Activated CD4-positive, alpha-beta T cell treated with anti-CD3 and anti-CD28 coated beads, Interleukin-2, amount 10 ng/mL, durations not matched to agents 24 days and 14 days (primary cell): ENCODE measurements at regions not wholly inside any gene's neighbourhood (a gene's known extent, or its start where the extent isn't known, plus 50 kb on each side); places are given as distances from the start of the nearest gene placed in this dataset.
"Not testable (repeated sequence)": the region's sequence is repeated elsewhere in the genome, so short reads cannot be mapped to it uniquely, and the experiment has no call there.

Experiments
- DNase-seq: peaks from one replicate; pipeline ENCODE4 v3.0.0; 2022
- H3K27ac Mint-ChIP-seq: one replicate; pipeline ENCODE4 v1.8.0; 2022; ENCODE audit warnings: mild to moderate bottlenecking, mixed read lengths
- H3K27me3 Mint-ChIP-seq: one replicate; pipeline ENCODE4 v1.8.0; 2022; ENCODE audit warnings: mixed read lengths
- H3K36me3 Mint-ChIP-seq: one replicate; pipeline ENCODE4 v1.8.0; 2022; ENCODE audit warnings: low read depth, mild to moderate bottlenecking, mixed read lengths
- H3K4me1 Mint-ChIP-seq: one replicate; pipeline ENCODE4 v1.8.0; 2021; ENCODE audit warnings: mixed read lengths
- H3K4me3 Mint-ChIP-seq: one replicate; pipeline ENCODE4 v1.8.0; 2022; ENCODE audit warnings: mild to moderate bottlenecking, moderate library complexity, mixed read lengths
- H3K9me3 Mint-ChIP-seq: one replicate; pipeline ENCODE4 v1.8.0; 2021; ENCODE audit warnings: mixed read lengths
- intact Hi-C: fragments of 100-400 bp; cut with micrococcal nuclease; formaldehyde crosslinking; loops from one replicate; pipeline ENCODE4 v1.15.1; 2023

- Mint-ChIP-seq H3K9me3 (peaks cover 6% of the 10 kb centered on the region), H3K27ac (no peak overlapping the region), H3K4me3 (no peak overlapping the region), H3K4me1 (peaks cover 3% of the 10 kb centered on the region), H3K27me3 (peaks cover 20% of the 10 kb centered on the region), H3K36me3 (no peaks in the 10 kb centered on the region)
- intact Hi-C loops, result no loop called here
- DNase-seq, result no peak
Measured at GRCh38 chr16:55052741-55053415, 122.2 kb downstream of the IRX5 start.

DNA sequence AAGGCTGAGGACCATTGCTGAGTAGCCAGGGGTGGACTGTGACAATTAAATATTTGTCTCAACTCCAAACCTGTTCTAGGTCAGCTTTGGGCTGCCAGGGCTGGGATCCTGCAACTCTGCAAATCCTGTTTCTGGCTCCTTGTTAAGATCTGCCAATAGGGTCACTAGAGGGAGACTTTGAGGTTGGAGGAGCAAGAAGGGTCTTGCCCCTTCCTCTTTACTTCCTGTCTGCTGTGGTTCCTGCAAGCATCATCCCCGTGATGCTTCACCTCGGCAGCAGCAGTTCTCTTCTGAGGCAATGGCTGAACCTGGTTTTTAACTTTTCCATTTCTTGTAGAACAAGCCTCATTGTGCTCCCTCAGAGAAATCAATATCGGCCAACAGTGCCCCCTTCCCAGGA is 124.6 kb downstream of the IRX5 start:
- H3K4me3 Mint-ChIP-seq, result no peak overlapping the region
- intact Hi-C loops, result no loop called here
- H3K36me3 Mint-ChIP-seq, result no peaks in the 10 kb centered on the region
- H3K27me3 Mint-ChIP-seq, result peaks cover 27% of the 10 kb centered on the region
- H3K9me3 Mint-ChIP-seq, result peaks cover 6% of the 10 kb centered on the region
- H3K4me1 Mint-ChIP-seq, result peaks cover 3% of the 10 kb centered on the region
- H3K27ac Mint-ChIP-seq, result no peak overlapping the region
- DNase-seq, result no peak

DNA sequence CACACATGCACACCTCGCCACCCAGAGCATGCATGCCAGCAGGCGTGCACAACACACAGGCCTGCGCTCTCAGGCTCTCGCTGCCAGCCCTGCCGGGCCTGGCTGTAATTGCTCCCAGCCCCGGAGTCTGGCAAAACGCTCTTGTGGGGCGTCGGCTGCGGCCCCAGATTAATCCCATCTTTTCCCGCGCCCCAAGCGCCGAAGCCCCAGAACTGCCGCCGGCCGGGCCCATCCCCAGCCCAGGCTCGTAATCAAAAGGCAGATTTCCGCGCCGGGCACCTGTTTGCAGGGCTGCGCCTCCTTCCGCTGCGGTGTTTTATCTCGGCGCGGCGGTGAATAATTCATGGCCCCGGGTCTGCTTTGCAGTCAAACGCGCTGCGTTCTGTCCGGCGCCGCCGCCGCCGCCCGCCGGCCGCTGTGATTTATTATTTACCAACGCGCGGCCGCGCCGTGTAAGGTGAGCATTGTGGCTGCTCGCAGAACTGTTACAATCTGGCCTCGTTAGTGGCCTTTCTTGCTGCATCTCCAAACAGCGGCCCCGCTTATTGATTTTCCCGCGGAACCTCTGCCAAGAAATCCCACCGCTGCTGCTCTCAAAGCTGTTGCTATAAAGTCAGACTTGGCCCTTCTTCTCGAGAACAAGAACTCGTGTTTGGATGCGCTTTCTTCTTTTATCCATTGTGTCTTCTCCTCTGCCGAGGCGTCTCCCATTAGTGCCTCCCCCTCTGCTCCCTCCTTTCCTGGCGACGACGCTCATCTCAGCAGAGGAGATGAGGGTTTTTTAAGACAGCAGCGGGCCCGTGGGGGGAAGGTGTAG is 126.1 kb downstream of the IRX5 start:
- no peak overlapping the region for H3K4me3 Mint-ChIP-seq
- peaks cover 27% of the 10 kb centered on the region for H3K27me3 Mint-ChIP-seq

GRCh38 chr16:55057866-55058265 is 127.2 kb downstream of the IRX5 start:
- peaks cover 6% of the 10 kb centered on the region for H3K9me3 Mint-ChIP-seq
- DNase-seq, result no peak
- no peak overlapping the region for H3K27ac Mint-ChIP-seq
- no peak overlapping the region for H3K4me3 Mint-ChIP-seq
- no peaks in the 10 kb centered on the region for H3K36me3 Mint-ChIP-seq
- H3K27me3 Mint-ChIP-seq, result peaks cover 27% of the 10 kb centered on the region
- peaks cover 3% of the 10 kb centered on the region for H3K4me1 Mint-ChIP-seq
- intact Hi-C loops, result no loop called here

More for the DNA sequence above, 126.1 kb downstream of the IRX5 start:
- DNase-seq, result no peak
- Mint-ChIP-seq H3K4me1 (peaks cover 3% of the 10 kb centered on the region), H3K9me3 (peaks cover 6% of the 10 kb centered on the region), H3K36me3 (no peaks in the 10 kb centered on the region), H3K27ac (no peak overlapping the region)
- intact Hi-C loops, result no loop called here

DNA sequence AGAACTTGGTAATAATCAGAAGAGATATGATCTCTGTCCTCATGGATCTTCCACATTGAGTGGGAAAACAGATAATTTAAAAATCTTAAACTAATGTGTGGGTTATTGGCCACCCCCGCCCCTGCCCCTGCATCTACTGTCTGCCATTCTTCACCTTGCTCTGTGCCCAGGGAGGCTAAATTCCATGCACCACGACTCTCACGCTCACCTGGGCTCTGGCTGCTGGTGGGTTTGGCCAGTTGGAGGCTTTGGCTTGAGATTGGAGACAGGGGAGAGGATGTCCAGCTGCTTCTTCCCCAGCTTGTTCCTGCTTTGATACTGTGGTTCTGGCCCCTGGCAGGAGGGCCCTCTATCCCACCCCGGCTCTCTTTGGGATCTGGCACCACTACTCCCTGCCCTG is 127.9 kb downstream of the IRX5 start:
- peaks cover 3% of the 10 kb centered on the region for H3K4me1 Mint-ChIP-seq
- no peak for DNase-seq
- no peaks in the 10 kb centered on the region for H3K36me3 Mint-ChIP-seq
- H3K4me3 Mint-ChIP-seq, result no peak overlapping the region
- intact Hi-C loops, result no loop called here
- H3K9me3 Mint-ChIP-seq, result peaks cover 6% of the 10 kb centered on the region
- no peak overlapping the region for H3K27ac Mint-ChIP-seq
- peaks cover 27% of the 10 kb centered on the region for H3K27me3 Mint-ChIP-seq

GRCh38 chr16:55059146-55059545 is 128.5 kb downstream of the IRX5 start:
- no peak for DNase-seq
- H3K36me3 Mint-ChIP-seq, result no peaks in the 10 kb centered on the region
- no peak overlapping the region for H3K4me3 Mint-ChIP-seq
- peaks cover 6% of the 10 kb centered on the region for H3K9me3 Mint-ChIP-seq
- intact Hi-C loops, result no loop called here
- no peak overlapping the region for H3K27ac Mint-ChIP-seq
- peaks cover 3% of the 10 kb centered on the region for H3K4me1 Mint-ChIP-seq
- H3K27me3 Mint-ChIP-seq, result peaks cover 27% of the 10 kb centered on the region

DNA sequence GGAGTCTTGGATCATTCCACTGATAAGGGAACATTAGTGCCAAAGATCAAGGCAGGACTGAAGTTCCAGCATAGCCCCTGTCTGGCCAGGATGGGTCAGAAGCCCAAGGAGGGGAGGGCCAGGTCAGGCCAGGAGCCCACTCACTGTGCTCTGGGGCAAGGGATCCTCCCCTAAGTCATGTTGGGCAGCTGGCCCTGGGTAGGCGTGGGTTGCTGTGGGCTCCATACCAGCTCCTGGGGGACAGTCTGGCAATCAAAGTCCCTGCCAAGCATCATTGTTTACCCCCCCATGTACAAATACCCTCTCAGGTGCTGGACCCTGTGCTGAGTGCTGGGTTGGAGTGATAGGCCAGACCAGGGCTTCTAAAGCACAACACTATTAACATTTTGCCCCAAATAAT is 130.5 kb downstream of the IRX5 start:
- Mint-ChIP-seq H3K36me3 (no peaks in the 10 kb centered on the region), H3K4me1 (peaks cover 3% of the 10 kb centered on the region), H3K27ac (no peak overlapping the region), H3K4me3 (no peak overlapping the region), H3K9me3 (no peaks in the 10 kb centered on the region), H3K27me3 (peaks cover 22% of the 10 kb centered on the region)
- no peak for DNase-seq
- intact Hi-C loops, result no loop called here

GRCh38 chr16:55062442-55062841 is 131.8 kb downstream of the IRX5 start:
- Mint-ChIP-seq H3K4me3 (no peak overlapping the region), H3K27ac (no peak overlapping the region), H3K4me1 (no peaks in the 10 kb centered on the region), H3K9me3 (no peaks in the 10 kb centered on the region), H3K36me3 (no peaks in the 10 kb centered on the region), H3K27me3 (peaks cover 9% of the 10 kb centered on the region)
- intact Hi-C loops, result no loop called here
- DNase-seq, result no peak

DNA sequence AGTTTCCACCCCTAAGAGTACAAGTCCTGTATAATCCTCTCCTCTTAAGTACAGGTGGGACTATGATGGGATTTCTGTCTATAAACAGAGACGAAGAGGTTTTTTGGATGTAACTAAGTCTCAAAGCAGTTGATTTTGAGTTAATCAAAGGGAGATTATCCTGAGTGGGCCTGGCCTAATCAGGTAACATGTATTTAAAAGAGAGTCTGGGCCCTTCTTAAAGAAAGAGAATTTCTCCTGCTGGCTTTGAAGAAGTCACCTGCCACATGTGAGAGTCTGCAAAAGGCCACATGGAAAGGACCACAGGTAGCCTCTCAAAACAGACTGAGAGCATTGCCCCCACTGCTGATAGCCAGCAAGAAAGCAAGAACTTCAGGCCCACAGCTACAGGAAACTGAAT is 142.3 kb downstream of the IRX5 start:
- intact Hi-C loops, result no loop called here
- Mint-ChIP-seq H3K27me3 (no peaks in the 10 kb centered on the region), H3K27ac (no peak overlapping the region), H3K36me3 (no peaks in the 10 kb centered on the region), H3K9me3 (no peaks in the 10 kb centered on the region), H3K4me1 (no peaks in the 10 kb centered on the region), H3K4me3 (no peak overlapping the region)
- no peak for DNase-seq

DNA sequence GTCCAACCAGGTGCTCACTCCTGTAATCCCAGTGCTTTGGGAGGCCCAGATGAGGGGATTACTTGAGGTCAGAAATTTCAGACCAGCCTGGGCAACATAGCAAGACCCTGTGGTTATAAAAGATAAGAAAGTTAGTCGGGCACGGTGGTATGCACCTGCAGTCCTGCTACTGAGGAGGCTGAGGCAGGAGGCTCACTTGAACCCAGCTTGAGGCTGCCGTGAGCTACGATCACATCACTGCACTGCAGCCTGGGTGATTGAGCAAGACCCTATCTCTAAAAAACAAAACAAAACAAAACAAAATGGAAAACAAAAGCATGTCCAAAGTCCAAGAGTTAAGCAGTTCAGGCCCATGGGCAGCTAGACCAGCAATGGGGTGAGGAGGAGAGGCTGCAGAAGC is 143.2 kb downstream of the IRX5 start:
- Mint-ChIP-seq H3K36me3 (no peaks in the 10 kb centered on the region), H3K27ac (no peak overlapping the region), H3K4me3 (no peak overlapping the region), H3K9me3 (no peaks in the 10 kb centered on the region), H3K27me3 (no peaks in the 10 kb centered on the region), H3K4me1 (no peaks in the 10 kb centered on the region)
- no peak for DNase-seq
- intact Hi-C loops, result no loop called here

GRCh38 chr16:55075208-55075607 is 144.5 kb downstream of the IRX5 start:
- not testable (repeated sequence) for H3K4me1 Mint-ChIP-seq

GRCh38 chr16:55076053-55076452 is 145.4 kb downstream of the IRX5 start:
- no peaks in the 10 kb centered on the region for H3K9me3 Mint-ChIP-seq
- no peaks in the 10 kb centered on the region for H3K4me1 Mint-ChIP-seq
- intact Hi-C loops, result no loop called here
- H3K4me3 Mint-ChIP-seq, result no peak overlapping the region
- no peaks in the 10 kb centered on the region for H3K36me3 Mint-ChIP-seq
- no peak overlapping the region for H3K27ac Mint-ChIP-seq
- no peak for DNase-seq
- H3K27me3 Mint-ChIP-seq, result no peaks in the 10 kb centered on the region

More at GRCh38 chr16:55075208-55075607, 144.5 kb downstream of the IRX5 start:
- H3K4me3 Mint-ChIP-seq, H3K9me3 Mint-ChIP-seq, H3K36me3 Mint-ChIP-seq, DNase-seq, intact Hi-C loops, H3K27me3 Mint-ChIP-seq, H3K27ac Mint-ChIP-seq: not testable (repeated sequence)

- H3K9me3 Mint-ChIP-seq, result no peaks in the 10 kb centered on the region
- intact Hi-C loops, result no loop called here
- H3K4me3 Mint-ChIP-seq, result no peak overlapping the region
- H3K36me3 Mint-ChIP-seq, result no peaks in the 10 kb centered on the region
- no peak for DNase-seq
- no peaks in the 10 kb centered on the region for H3K27me3 Mint-ChIP-seq
- no peak overlapping the region for H3K27ac Mint-ChIP-seq
- H3K4me1 Mint-ChIP-seq, result no peaks in the 10 kb centered on the region
Measured at GRCh38 chr16:55077266-55077665, 146.6 kb downstream of the IRX5 start.

DNA sequence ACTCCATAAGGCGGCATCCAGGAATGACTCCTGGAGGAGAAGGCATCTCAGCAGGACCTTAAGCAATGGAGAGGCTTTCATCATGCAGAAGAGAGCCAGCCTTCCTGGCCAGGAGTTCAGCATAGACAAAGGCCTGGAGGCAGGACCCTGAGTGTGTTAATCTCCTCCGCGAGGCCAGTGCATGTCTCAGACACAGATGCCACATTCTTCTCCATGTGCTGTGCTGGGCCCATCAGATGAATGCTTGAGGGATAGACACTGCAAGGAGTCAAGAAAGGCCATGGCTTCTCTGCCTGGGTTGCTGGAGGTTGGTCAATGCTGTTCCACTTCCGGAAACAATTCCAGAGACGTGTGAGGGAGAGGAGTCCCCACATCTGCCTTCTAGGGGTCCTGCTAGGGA is 147.5 kb downstream of the IRX5 start:
- no peak for DNase-seq
- H3K4me3 Mint-ChIP-seq, result no peak overlapping the region
- H3K4me1 Mint-ChIP-seq, result no peaks in the 10 kb centered on the region
- intact Hi-C loops, result no loop called here
- H3K27ac Mint-ChIP-seq, result no peak overlapping the region
- no peaks in the 10 kb centered on the region for H3K9me3 Mint-ChIP-seq
- H3K36me3 Mint-ChIP-seq, result no peaks in the 10 kb centered on the region
- no peaks in the 10 kb centered on the region for H3K27me3 Mint-ChIP-seq
